Mucosa of descending colon (tissue), 3 donors: ENCODE measurements at regions not wholly inside any gene's neighbourhood (a gene's known extent, or its start where the extent isn't known, plus 50 kb on each side); places are given as distances from the start of the nearest gene placed in this dataset.

Source experiments
- ATAC-seq: fragments of 200-7000 bp; cut with Tn5 transposase; one replicate; pipeline ENCODE4 v1.9.1; 2020; ENCODE audit warnings: mild to moderate bottlenecking, moderate library complexity
- DNase-seq, 3 donors: peaks; one replicate each; pipeline ENCODE4 v3.0.0-alpha.2; 2020
- H3K36me3 ChIP-seq: fragments of 200-600 bp; one replicate; pipeline ENCODE4 v1.8.0; 2021; ENCODE audit warnings: low read depth, mild to moderate bottlenecking
- H3K4me1 ChIP-seq: fragments of 200-600 bp; one replicate; pipeline ENCODE4 v1.8.0; 2021; ENCODE audit warnings: low read depth, mild to moderate bottlenecking
- H3K4me3 ChIP-seq: fragments of 200-600 bp; one replicate; pipeline ENCODE4 v1.8.0; 2021; ENCODE audit warnings: mild to moderate bottlenecking
- H3K9me3 ChIP-seq: fragments of 200-600 bp; one replicate; pipeline ENCODE4 v1.8.0; 2021; ENCODE audit warnings: mild to moderate bottlenecking
- CTCF ChIP-seq: fragments of 200-600 bp; IDR thresholded peaks from one replicate; pipeline ENCODE4 v1.8.0; 2022; ENCODE audit warnings: antibody characterized with exemption, mild to moderate bottlenecking
- intact Hi-C, 2 donors: fragments of 100-400 bp; cut with DNase I in 1 of 2; cut with micrococcal nuclease in 1 of 2; formaldehyde crosslinking; loops; one replicate each; pipeline versions ENCODE4 v1.11.0 to v1.11.1; 2022; cut with DNase I, micrococcal nuclease
- donor health status: DM: no; HTN: no; CAD: no; lungs with moderate emphysema.
- donor health status: DM: no; HTN: no; CAD: no.
- donor health status: DM: no; HTN: yes; CAD: no.

- no peak for TF ChIP-seq CTCF
- Histone ChIP-seq H3K9me3 (no peaks in the 10 kb centered on the region), H3K4me1 (no peaks in the 10 kb centered on the region), H3K36me3 (no peaks in the 10 kb centered on the region), H3K4me3 (no peak overlapping the region)
- intact Hi-C loops, result no loop called here
- no peak for DNase-seq
- no peak for ATAC-seq
Observed at GRCh38 chr6:94456266-94456665, 1036.9 kb upstream of the EPHA7 start.

- DNase-seq (no peak), ATAC-seq (no peak)
- intact Hi-C loops, result no loop called here
- no peaks in the 10 kb centered on the region for H3K9me3 ChIP-seq
- H3K4me3 ChIP-seq, result no peak overlapping the region
- TF ChIP-seq CTCF, result no peak
- no peaks in the 10 kb centered on the region for H3K4me1 ChIP-seq
- H3K36me3 ChIP-seq, result no peaks in the 10 kb centered on the region
Observed at GRCh38 chr6:94454231-94454630, 1034.9 kb upstream of the EPHA7 start.

GRCh38 chr6:94446120-94446519, 1026.8 kb upstream of the EPHA7 start:
- Histone ChIP-seq H3K4me1 (no peaks in the 10 kb centered on the region), H3K9me3 (no peaks in the 10 kb centered on the region), H3K36me3 (no peaks in the 10 kb centered on the region), H3K4me3 (no peak overlapping the region)
- intact Hi-C loops, result no loop called here
- DNase-seq, result no peak
- no peak for ATAC-seq
- no peak for TF ChIP-seq CTCF

- Histone ChIP-seq H3K4me3 (no peak overlapping the region), H3K9me3 (no peaks in the 10 kb centered on the region), H3K36me3 (no peaks in the 10 kb centered on the region), H3K4me1 (no peaks in the 10 kb centered on the region)
- intact Hi-C loops, result no loop called here
- no peak for DNase-seq
- no peak for ATAC-seq
- no peak for TF ChIP-seq CTCF
Observed at GRCh38 chr6:94443701-94444100, 1024.3 kb upstream of the EPHA7 start.

GRCh38 chr6:94424692-94425091, 1005.3 kb upstream of the EPHA7 start:
- Histone ChIP-seq H3K4me3 (no peak overlapping the region), H3K9me3 (no peaks in the 10 kb centered on the region), H3K36me3 (no peaks in the 10 kb centered on the region), H3K4me1 (no peaks in the 10 kb centered on the region)
- intact Hi-C loops, result no loop called here
- ATAC-seq (no peak), DNase-seq (no peak)
- TF ChIP-seq CTCF, result no peak

GRCh38 chr6:94417363-94417762, 998.0 kb upstream of the EPHA7 start:
- Histone ChIP-seq H3K4me3 (no peak overlapping the region), H3K9me3 (no peaks in the 10 kb centered on the region), H3K4me1 (no peaks in the 10 kb centered on the region), H3K36me3 (no peaks in the 10 kb centered on the region)
- no peak for TF ChIP-seq CTCF
- intact Hi-C loops, result no loop called here
- DNase-seq, result no peak
- ATAC-seq, result no peak
